H1 (cell line): ENCODE measurements at regions not wholly inside any gene's neighbourhood (a gene's known extent, or its start where the extent isn't known, plus 50 kb on each side); places are given as distances from the start of the nearest gene placed in this dataset.

Source experiments
- CTCF ChIA-PET: fragments of 300-600 bp; sonication (Branson Sonifier 250); formaldehyde crosslinking; loops from one replicate; lab custom pipeline; 2021; ENCODE audit not compliant: partially characterized antibody; lab: Charles Lee
- POLR2A ChIA-PET: fragments of 300-600 bp; sonication (Branson Sonifier 250); formaldehyde crosslinking; loops from one replicate; lab custom pipeline; 2021; ENCODE audit warnings: inconsistent platforms; ENCODE audit not compliant: partially characterized antibody; lab: Charles Lee
- DNase-seq, 2 experiments: peaks; one replicate each; pipeline versions ENCODE4 v3.0.0 to v3.0.0-alpha.2; 2010 to 2022; ENCODE audit warnings: low spot score in 2 of 2, low read depth in 1 of 2, mixed read lengths in 1 of 2
- FAIRE-seq: peaks from 2 replicates; lab custom pipeline; 2011; peaks lifted over from hg19 to GRCh38; lab: Jason Lieb, UNC
- H2AFZ ChIP-seq: 2 replicates; pipeline ENCODE4 v1.8.1; 2012; ENCODE audit warnings: low read length, inconsistent platforms
- H2AK5ac ChIP-seq: 2 replicates; pipeline ENCODE4 v1.6.1; 2013; ENCODE audit warnings: low read depth, low read length
- H2BK120ac ChIP-seq: replicated peaks from 2 replicates; pipeline ENCODE3; 2013; ENCODE audit warnings: low read depth, low read length, inconsistent platforms
- H2BK12ac ChIP-seq: 2 replicates; pipeline ENCODE4 v1.6.1; 2013; ENCODE audit warnings: low read depth, low read length
- H2BK15ac ChIP-seq: 2 replicates; pipeline ENCODE4 v1.6.1; 2013; ENCODE audit warnings: low read length
- H2BK20ac ChIP-seq: 2 replicates; pipeline ENCODE4 v1.6.1; 2013; ENCODE audit warnings: low read length
- H2BK5ac ChIP-seq: 2 replicates; pipeline ENCODE4 v1.6.1; 2013; ENCODE audit warnings: low read depth, low read length
- H3K14ac ChIP-seq: 2 replicates; pipeline ENCODE4 v1.6.1; 2013; ENCODE audit warnings: inconsistent platforms; ENCODE audit not compliant: insufficient read length
- H3K18ac ChIP-seq: 2 replicates; pipeline ENCODE4 v1.6.1; 2013; ENCODE audit warnings: low read length; ENCODE audit errors: extremely low read depth
- H3K23ac ChIP-seq: 2 replicates; pipeline ENCODE4 v1.6.1; 2013; ENCODE audit warnings: inconsistent platforms; ENCODE audit not compliant: insufficient read length
- H3K23me2 ChIP-seq: 2 replicates; pipeline ENCODE4 v1.6.1; 2013; ENCODE audit warnings: low read depth, low read length
- H3K27ac ChIP-seq: 2 replicates; pipeline ENCODE4 v1.6.1; 2011; ENCODE audit warnings: low read depth, low read length, inconsistent platforms
- H3K27me3 ChIP-seq, 4 experiments: replicated peaks in 1 of 4; 1 replicate in 1 of 4; 2 replicates in 3 of 4; pipeline versions ENCODE4 v1.6.1 to v1.8.1; 2011 to 2013; ENCODE audit warnings: low read length in 3 of 4, mild to moderate bottlenecking in 3 of 4, inconsistent platforms in 2 of 4, mixed read lengths in 2 of 4, moderate library complexity in 1 of 4; ENCODE audit not compliant: control insufficient read depth in 3 of 4, insufficient read depth in 3 of 4; ENCODE audit errors: extremely low read depth in 1 of 4
- H3K36me3 ChIP-seq, 4 experiments: 2 replicates each; pipeline versions ENCODE4 v1.6.1 to v1.8.1; 2011 to 2013; ENCODE audit warnings: mild to moderate bottlenecking in 4 of 4, low read length in 3 of 4, moderate library complexity in 2 of 4, control low read depth in 1 of 4, inconsistent platforms in 1 of 4; ENCODE audit not compliant: insufficient read depth in 4 of 4, control insufficient read depth in 2 of 4
- H3K4ac ChIP-seq: replicated peaks from 2 replicates; pipeline ENCODE3; 2013; ENCODE audit warnings: low read length, low read depth, mixed read lengths, inconsistent platforms; ENCODE audit not compliant: insufficient read length
- H3K4me1 ChIP-seq, 4 experiments: replicated peaks in 1 of 4; 1 replicate in 1 of 4; 2 replicates in 3 of 4; pipeline versions ENCODE4 v1.6.1 to v1.8.1; 2011 to 2013; ENCODE audit warnings: low read length in 3 of 4, inconsistent platforms in 2 of 4, mixed read lengths in 1 of 4; ENCODE audit not compliant: insufficient read depth in 4 of 4, control insufficient read depth in 3 of 4
- H3K4me2 ChIP-seq, 2 experiments: 2 replicates each; pipeline versions ENCODE4 v1.6.1 to v1.8.1; 2011 to 2013; ENCODE audit warnings: low read depth in 2 of 2, low read length in 2 of 2, control low read depth in 1 of 2, inconsistent platforms in 1 of 2, mild to moderate bottlenecking in 1 of 2; ENCODE audit not compliant: insufficient read depth in 1 of 2
- H3K4me3 ChIP-seq, 4 experiments: fragments of 200-600, 300-600 bp in 1 of 4; sonication (generic), shearing (Covaris generic), sonication (Bioruptor Twin) in 1 of 4; 2 replicates each; pipeline versions ENCODE4 v1.5.1 to v1.8.1; 2011 to 2016; ENCODE audit warnings: low read length in 4 of 4, low read depth in 3 of 4, control low read depth in 2 of 4, inconsistent platforms in 2 of 4, mild to moderate bottlenecking in 2 of 4, mixed read lengths in 1 of 4, moderate library complexity in 1 of 4; ENCODE audit not compliant: insufficient read depth in 2 of 4; ENCODE audit errors: extremely low read depth in 1 of 4
- H3K56ac ChIP-seq: replicated peaks from 2 replicates; pipeline ENCODE3; 2013; ENCODE audit warnings: low read depth, mild to moderate bottlenecking, mixed read lengths, low read length, inconsistent platforms; ENCODE audit not compliant: insufficient read length
- H3K79me1 ChIP-seq: 2 replicates; pipeline ENCODE4 v1.6.1; 2013; ENCODE audit warnings: low read depth, low read length, control low read depth
- H3K79me2 ChIP-seq, 2 experiments: 2 replicates each; pipeline versions ENCODE4 v1.6.1 to v1.8.1; 2012 to 2013; ENCODE audit warnings: low read length in 2 of 2, mild to moderate bottlenecking in 2 of 2, inconsistent platforms in 1 of 2; ENCODE audit not compliant: insufficient read depth in 2 of 2, control insufficient read depth in 1 of 2
- H3K9ac ChIP-seq, 4 experiments: replicated peaks in 1 of 4; 1 replicate in 1 of 4; 2 replicates in 3 of 4; pipeline versions ENCODE4 v1.6.1 to v1.8.1; 2011 to 2013; ENCODE audit warnings: low read depth in 3 of 4, low read length in 3 of 4, control low read depth in 2 of 4, mild to moderate bottlenecking in 2 of 4, moderate library complexity in 2 of 4, inconsistent platforms in 1 of 4; ENCODE audit errors: extremely low read depth in 1 of 4
- H3K9me3 ChIP-seq, 2 experiments: 2 replicates each; pipeline versions ENCODE4 v1.6.1 to v1.8.1; 2012 to 2013; ENCODE audit warnings: mild to moderate bottlenecking in 2 of 2, moderate library complexity in 2 of 2, control low read depth in 1 of 2, inconsistent platforms in 1 of 2, low read depth in 1 of 2, low read length in 1 of 2, mixed read lengths in 1 of 2; ENCODE audit not compliant: insufficient read depth in 2 of 2
- H4K20me1 ChIP-seq, 2 experiments: replicated peaks in 1 of 2; 2 replicates each; pipeline versions ENCODE3 to v1.8.1; 2011 to 2013; ENCODE audit warnings: inconsistent platforms in 2 of 2, low read length in 2 of 2, mild to moderate bottlenecking in 1 of 2; ENCODE audit not compliant: insufficient read depth in 2 of 2, control insufficient read depth in 1 of 2
- H4K5ac ChIP-seq: 2 replicates; pipeline ENCODE4 v1.6.1; 2013; ENCODE audit warnings: low read length, low read depth, mixed read lengths, inconsistent platforms; ENCODE audit not compliant: insufficient read length
- H4K8ac ChIP-seq: 2 replicates; pipeline ENCODE4 v1.8.0; 2013; ENCODE audit warnings: mild to moderate bottlenecking, moderate library complexity, low read length, inconsistent platforms; ENCODE audit not compliant: insufficient read depth; ENCODE audit errors: extremely low read depth
- H4K91ac ChIP-seq: replicated peaks from 2 replicates; pipeline ENCODE3; 2013; ENCODE audit warnings: low read length, mixed read lengths, inconsistent platforms; ENCODE audit not compliant: insufficient read length
- BACH1 ChIP-seq: IDR thresholded peaks from 2 replicates; pipeline ENCODE4 v1.6.1; 2012; ENCODE audit warnings: low read length, improper control_type of control experiment
- CEBPB ChIP-seq: IDR thresholded peaks from 2 replicates; pipeline ENCODE4 v1.6.1; 2012; ENCODE audit warnings: low read depth, low read length
- MAFK ChIP-seq: IDR thresholded peaks from 2 replicates; pipeline ENCODE4 v1.6.1; 2012; ENCODE audit warnings: low read depth, mild to moderate bottlenecking, improper control_type of control experiment, low read length
- TBP ChIP-seq: IDR thresholded peaks from 2 replicates; pipeline ENCODE4 v1.6.1; 2011; ENCODE audit warnings: low read depth, low read length, improper control_type of control experiment
- WGBS, 2 experiments: shearing (Covaris generic) in 1 of 2; methylation state at CpG; one replicate each; pipeline versions ENCODE4 v1.1.6 to v1.1.7; 2013 to 2015; ENCODE audit warnings: low lambda C conversion rate in 2 of 2, mixed read lengths in 2 of 2, inconsistent platforms in 1 of 2, low coverage in 1 of 2, missing lambda C conversion rate in 1 of 2; ENCODE audit not compliant: insufficient replicate concordance in 2 of 2, insufficient coverage in 1 of 2, insufficient read length in 1 of 2; ENCODE audit errors: extremely low coverage in 1 of 2, missing lambda C conversion rate in 1 of 2; 5-methylcytosine and 5-hydroxymethylcytosine counted together

DNA sequence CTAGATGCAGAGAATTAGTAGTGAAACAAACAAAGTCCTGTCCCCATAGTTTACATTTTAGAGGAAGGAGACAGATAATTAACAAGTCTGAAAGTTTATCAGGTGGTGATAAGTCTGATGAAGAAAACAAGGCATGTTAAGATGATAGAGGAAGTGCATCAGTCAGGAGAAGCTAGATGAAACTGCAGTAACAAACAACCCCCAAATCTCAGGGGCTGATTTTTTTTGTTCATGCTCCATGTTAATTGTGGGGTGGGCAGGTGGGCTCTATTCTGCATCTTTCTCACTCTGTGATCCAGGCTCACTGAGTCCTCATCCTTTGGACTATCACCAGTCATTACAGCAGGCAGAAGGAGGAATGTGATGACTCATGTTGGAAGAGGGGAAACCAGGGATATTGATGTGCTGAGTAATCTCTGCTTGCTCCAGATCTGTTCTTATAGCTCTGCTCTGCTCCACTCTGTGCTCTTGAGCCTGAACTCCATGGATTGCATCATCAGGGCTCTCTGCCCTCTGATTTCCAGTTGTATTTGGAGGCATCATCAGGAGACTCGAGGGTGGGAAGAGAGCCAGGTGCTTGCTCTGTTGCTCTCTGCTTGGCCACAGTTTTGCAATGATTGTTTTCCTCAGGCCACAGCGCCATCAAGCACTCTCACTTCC lies 166.9 kb downstream of the IER5 start:
- H2AK5ac ChIP-seq, result no peak overlapping the region
- H2BK20ac ChIP-seq, result no peak overlapping the region
- no peak overlapping the region for H3K4me3 ChIP-seq
- no peak overlapping the region for H2BK5ac ChIP-seq
- no peaks in the 10 kb centered on the region for H3K79me2 ChIP-seq
- no peaks in the 10 kb centered on the region; a peak in 1 of 8 replicates for H3K36me3 ChIP-seq
- peaks cover 0 to 4% (median 0%) of the 10 kb centered on the region in 4 experiments; a peak in 1 of 7 replicates for H3K27me3 ChIP-seq
- H3K4ac ChIP-seq, result no peak overlapping the region
- no peak overlapping the region for H4K91ac ChIP-seq
- peaks cover 0 to 6% (median 4%) of the 10 kb centered on the region in 4 experiments; a peak in 3 of 7 replicates for H3K4me1 ChIP-seq
- H3K18ac ChIP-seq, result no peak overlapping the region; the same call in none of the 2 replicates
- H3K23me2 ChIP-seq, result no peaks in the 10 kb centered on the region
- H3K14ac ChIP-seq, result no peak overlapping the region
- CTCF ChIA-PET, result no interaction called here
- no peak overlapping the region for H3K23ac ChIP-seq
- no peaks in the 10 kb centered on the region for H3K79me1 ChIP-seq
- no peak overlapping the region for H3K9ac ChIP-seq
- peaks cover 11 to 14% of the 10 kb centered on the region in 2 experiments for H3K9me3 ChIP-seq
- H3K27ac ChIP-seq, result no peak overlapping the region
- peak; percentile 87 for TF ChIP-seq BACH1
- TF ChIP-seq CEBPB, result 0 out of 2 replicates have a peak, but pooled peaks have one; percentile 34
- TF ChIP-seq TBP, result no peak
- peak; percentile 33; the same call in 1 of the 2 replicates for TF ChIP-seq MAFK
- POLR2A ChIA-PET, result no interaction called here
- no peak overlapping the region for H4K8ac ChIP-seq
- no peaks in the 10 kb centered on the region for H4K20me1 ChIP-seq
- no peak overlapping the region for H2BK12ac ChIP-seq
- no peak overlapping the region for H3K56ac ChIP-seq
- no peak for FAIRE-seq
- H4K5ac ChIP-seq, result no peak overlapping the region
- H3K4me2 ChIP-seq, result no peak overlapping the region
- DNase-seq, result no peak
- H2AFZ ChIP-seq, result no peak overlapping the region
- H2BK15ac ChIP-seq, result no peak overlapping the region
- H2BK120ac ChIP-seq, result no peak overlapping the region
- WGBS, 2 experiments, result 88% methylated on average over 2 of the region's 2 CpGs; no CpG with 5 or more reads in 1 of the 2 experiments
